MCF 10A (cell line): ENCODE measurements at regions not wholly inside any gene's neighbourhood (a gene's known extent, or its start where the extent isn't known, plus 50 kb on each side); places are given as distances from the start of the nearest gene placed in this dataset.
"Not testable (repeated sequence)": the region's sequence is repeated elsewhere in the genome, so short reads cannot be mapped to it uniquely, and the experiment has no call there.

ENCODE experiments used
- BruUV-seq: library from RNA; stranded (reverse); fragments of 400-500 nt; replicated peaks from 2 replicates; lab custom pipeline; 2021; lab: Mats Ljungman, UMichigan
- CTCF ChIA-PET: fragments of 300-600 bp; sonication (Branson Sonifier 250); formaldehyde crosslinking; extraction: SDS; loops from one replicate; lab custom pipeline; 2021; ENCODE audit warnings: antibody characterized with exemption, inconsistent platforms; lab: Yijun Ruan, JAX
- POLR2A ChIA-PET: fragments of 300-600, 350-650 bp; sonication (Branson Sonifier 250); formaldehyde crosslinking; extraction: SDS; loops from one replicate; lab custom pipeline; 2020; ENCODE audit warnings: antibody characterized with exemption, inconsistent platforms; lab: Yijun Ruan, JAX
- DNase-seq: peaks from one replicate; pipeline ENCODE4 v3.0.0-alpha.2; 2018; ENCODE audit not compliant: unreplicated experiment
- H3K27ac Mint-ChIP-seq: one replicate; pipeline ENCODE4 v1.8.0; 2022; ENCODE audit warnings: mild to moderate bottlenecking, low read depth, mixed read lengths; ENCODE audit not compliant: unreplicated experiment
- H3K27me3 Mint-ChIP-seq: one replicate; pipeline ENCODE4 v1.8.0; 2022; ENCODE audit warnings: mixed read lengths; ENCODE audit not compliant: insufficient read depth, unreplicated experiment
- H3K36me3 Mint-ChIP-seq: one replicate; pipeline ENCODE4 v1.8.0; 2022; ENCODE audit warnings: mild to moderate bottlenecking, moderate library complexity, mixed read lengths; ENCODE audit not compliant: insufficient read depth, unreplicated experiment
- H3K4me1 Mint-ChIP-seq: one replicate; pipeline ENCODE4 v1.8.0; 2022; ENCODE audit warnings: mixed read lengths; ENCODE audit not compliant: insufficient read depth, unreplicated experiment
- H3K4me3 Mint-ChIP-seq: one replicate; pipeline ENCODE4 v1.8.0; 2022; ENCODE audit warnings: mild to moderate bottlenecking, moderate library complexity, mixed read lengths; ENCODE audit not compliant: unreplicated experiment
- H3K9me3 Mint-ChIP-seq: one replicate; pipeline ENCODE4 v1.8.0; 2022; ENCODE audit warnings: mixed read lengths; ENCODE audit not compliant: unreplicated experiment
- CTCF ChIP-seq: fragments of 200-600 bp; IDR thresholded peaks from one replicate; pipeline ENCODE4 v1.8.0; 2022; ENCODE audit warnings: antibody characterized with exemption, mild to moderate bottlenecking; ENCODE audit not compliant: unreplicated experiment
- intact Hi-C: fragments of 100-400 bp; cut with micrococcal nuclease; formaldehyde crosslinking; loops from 2 replicates; pipeline ENCODE4 v1.14.1; 2022

DNA sequence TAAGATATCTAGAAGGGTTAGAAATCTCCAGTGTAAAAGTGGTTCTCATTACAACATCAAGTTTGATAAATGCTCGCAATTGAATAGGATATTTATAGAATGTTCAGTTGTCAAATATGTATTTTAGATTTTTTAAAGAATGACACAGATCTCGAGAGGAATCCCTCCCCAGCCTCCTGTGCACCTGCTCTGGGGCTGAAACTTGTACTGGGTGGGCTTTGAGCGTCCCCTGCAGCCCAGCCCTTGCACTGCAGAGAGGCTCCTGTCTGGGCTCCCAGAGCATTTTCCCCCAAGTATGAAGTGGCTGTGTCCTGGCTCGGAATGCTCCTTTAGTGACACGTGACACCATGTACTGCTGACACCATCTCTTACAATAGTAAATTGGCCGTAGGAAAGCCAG is 499.6 kb downstream of the TMEM121 start:
- BruUV-seq, result no TSS peak
- Mint-ChIP-seq H3K4me1 (peaks cover 10% of the 10 kb centered on the region), H3K4me3 (no peak overlapping the region), H3K27me3 (peaks cover 31% of the 10 kb centered on the region), H3K27ac (no peak overlapping the region), H3K9me3 (peaks cover 12% of the 10 kb centered on the region), H3K36me3 (no peaks in the 10 kb centered on the region)
- CTCF ChIA-PET, result interaction anchor here (2.2 kb wide), 1 partner anchor 14 kb away, joined by 6 read pairs; no protein-coding TSS in a partner anchor
- TF ChIP-seq CTCF, result no peak
- DNase-seq, result no peak
- intact Hi-C loops, result no loop called here
- POLR2A ChIA-PET, result interaction anchor here (0.6 kb wide), 1 partner anchor 813 kb away, joined by 3 read pairs; no protein-coding TSS in a partner anchor

GRCh38 chr14:106027759-106028158 is 501.4 kb downstream of the TMEM121 start:
- CTCF ChIA-PET, result not testable (repeated sequence)
- H3K9me3 Mint-ChIP-seq, result peaks cover 12% of the 10 kb centered on the region

GRCh38 chr14:106029959-106030358 is 503.6 kb downstream of the TMEM121 start:
- H3K9me3 Mint-ChIP-seq, result no peaks in the 10 kb centered on the region
- intact Hi-C loops, result no loop called here
- ChIA-PET POLR2A (no interaction called here), CTCF (interaction anchor here (0.6 kb wide), 2 partner anchors 10 to 478 kb away, joined by 3 to 4 read pairs; no protein-coding TSS in a partner anchor)
- H3K36me3 Mint-ChIP-seq, result peaks cover 6% of the 10 kb centered on the region
- DNase-seq, result no peak
- H3K27me3 Mint-ChIP-seq, result peaks cover 36% of the 10 kb centered on the region
- H3K4me3 Mint-ChIP-seq, result no peak overlapping the region
- H3K27ac Mint-ChIP-seq, result no peak overlapping the region
- H3K4me1 Mint-ChIP-seq, result no peaks in the 10 kb centered on the region
- no peak for TF ChIP-seq CTCF
- BruUV-seq, result no TSS peak

More at GRCh38 chr14:106027759-106028158, 501.4 kb downstream of the TMEM121 start:
- BruUV-seq, H3K4me3 Mint-ChIP-seq, H3K36me3 Mint-ChIP-seq, H3K4me1 Mint-ChIP-seq, H3K27ac Mint-ChIP-seq, POLR2A ChIA-PET, intact Hi-C loops, DNase-seq: not testable (repeated sequence)
- peaks cover 25% of the 10 kb centered on the region for H3K27me3 Mint-ChIP-seq

GRCh38 chr14:106037380-106037779 is 511.0 kb downstream of the TMEM121 start:
- H3K36me3 Mint-ChIP-seq, result peaks cover 1% of the 10 kb centered on the region
- ChIA-PET CTCF (interaction anchor here (0.8 to 1.0 kb wide), 2 partner anchors 25 to 92 kb away, joined by 4 to 5 read pairs; no protein-coding TSS in a partner anchor), POLR2A (interaction anchor here (1.1 kb wide), 1 partner anchor 9 kb away, joined by 4 read pairs; no protein-coding TSS in a partner anchor)
- no peak overlapping the region for H3K4me3 Mint-ChIP-seq
- no TSS peak for BruUV-seq
- TF ChIP-seq CTCF, result peak; percentile 15
- peaks cover 51% of the 10 kb centered on the region for H3K27me3 Mint-ChIP-seq
- no peaks in the 10 kb centered on the region for H3K4me1 Mint-ChIP-seq
- peak; percentile 15 for DNase-seq
- no peaks in the 10 kb centered on the region for H3K9me3 Mint-ChIP-seq
- intact Hi-C loops, result no loop called here
- no peak overlapping the region for H3K27ac Mint-ChIP-seq
